Islet precursor cell (in vitro differentiated cells): ENCODE measurements at regions not wholly inside any gene's neighbourhood (a gene's known extent, or its start where the extent isn't known, plus 50 kb on each side); places are given as distances from the start of the nearest gene placed in this dataset.

Source experiments
- DNase-seq: peaks from one replicate; pipeline ENCODE4 v3.0.0-alpha.2; 2018

- DNase-seq = no peak
These were observed 228.7 kb downstream of the REEP3 start for GRCh38 chr10:63749915-63750314.

- no peak for DNase-seq
These were observed 230.6 kb downstream of the REEP3 start for GRCh38 chr10:63751836-63752235.

GRCh38 chr10:63752318-63752717 lies 231.1 kb downstream of the REEP3 start:
- no peak for DNase-seq

DNA sequence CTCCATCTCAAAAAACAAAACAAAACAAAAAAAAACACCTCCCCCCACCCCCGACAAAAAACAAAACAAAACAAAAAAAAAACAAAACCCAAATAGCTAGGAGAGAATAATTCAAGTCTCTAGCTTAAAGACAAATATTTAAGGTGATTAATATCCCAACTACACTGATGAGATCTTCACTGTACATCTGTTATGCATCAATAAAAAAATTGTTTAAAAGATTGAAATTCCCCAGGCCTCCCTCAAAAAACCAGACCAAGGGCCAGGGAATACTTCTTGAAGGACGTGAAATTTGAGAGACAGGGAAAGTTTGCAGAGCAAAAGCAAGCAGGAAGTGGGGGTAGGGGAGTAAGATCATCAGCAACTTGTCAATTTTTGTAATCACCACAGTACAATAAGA lies 232.6 kb downstream of the REEP3 start:
- no peak for DNase-seq

- DNase-seq = no peak
These were observed 234.2 kb downstream of the REEP3 start for GRCh38 chr10:63755441-63755840.

DNA sequence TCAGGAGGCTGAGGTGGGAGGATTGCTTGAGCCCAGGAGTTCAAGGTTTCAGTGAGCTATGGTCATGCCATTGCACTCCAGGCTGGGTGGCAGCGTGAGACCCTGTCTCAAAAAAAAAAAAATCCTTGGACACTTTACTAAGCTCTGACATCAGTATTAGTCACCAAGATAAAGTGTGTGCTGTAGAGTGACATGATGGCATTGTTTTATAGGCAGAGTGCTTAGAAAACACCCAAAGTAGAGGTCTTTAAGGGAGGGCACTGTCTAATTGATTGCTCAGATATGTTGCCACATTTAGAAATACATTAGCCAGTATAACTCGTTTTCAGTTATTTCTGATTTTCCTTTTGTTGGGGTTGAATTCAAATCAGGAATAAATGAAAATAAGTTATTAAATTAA lies 235.9 kb downstream of the REEP3 start:
- DNase-seq = no peak

DNA sequence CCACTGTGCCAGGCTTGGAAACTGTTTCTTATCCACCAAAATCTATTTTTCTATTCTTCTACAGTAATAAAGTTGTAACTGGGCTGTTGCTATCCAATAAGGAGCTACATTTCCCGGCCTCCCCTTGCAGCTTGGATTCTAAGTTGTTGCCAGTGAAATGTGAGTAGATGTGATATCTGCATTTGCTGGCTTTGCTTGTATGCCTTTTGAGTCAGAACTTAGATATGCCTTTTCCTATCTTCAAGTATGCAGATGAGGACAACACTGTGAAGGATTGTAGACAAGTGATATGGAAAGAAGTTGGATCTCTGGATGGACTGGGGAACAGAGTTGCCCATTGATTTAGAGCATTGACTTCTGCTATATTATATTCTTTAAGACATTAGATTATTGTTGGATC lies 236.9 kb downstream of the REEP3 start:
- no peak for DNase-seq

DNA sequence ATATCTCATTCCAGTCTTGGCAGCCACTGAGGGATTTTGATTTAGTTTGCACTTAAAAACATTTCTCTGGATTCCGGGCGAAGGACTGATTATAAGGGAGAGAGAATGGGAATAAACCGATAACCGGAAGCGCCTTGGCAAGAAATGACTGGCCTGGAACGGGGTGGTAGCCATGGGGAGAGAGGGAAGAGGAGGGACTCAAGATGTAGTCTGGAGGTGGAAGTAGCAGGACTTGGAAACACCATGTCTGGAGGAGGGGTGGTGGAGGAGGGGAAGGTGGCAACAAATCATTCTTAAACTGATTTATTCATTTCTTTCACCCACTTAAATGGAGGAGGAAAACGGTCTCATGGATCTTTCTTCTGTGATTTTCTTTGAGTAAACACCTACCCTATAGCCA lies 238.1 kb downstream of the REEP3 start:
- no peak for DNase-seq

GRCh38 chr10:63760034-63760707 lies 239.0 kb downstream of the REEP3 start:
- DNase-seq = no peak

DNA sequence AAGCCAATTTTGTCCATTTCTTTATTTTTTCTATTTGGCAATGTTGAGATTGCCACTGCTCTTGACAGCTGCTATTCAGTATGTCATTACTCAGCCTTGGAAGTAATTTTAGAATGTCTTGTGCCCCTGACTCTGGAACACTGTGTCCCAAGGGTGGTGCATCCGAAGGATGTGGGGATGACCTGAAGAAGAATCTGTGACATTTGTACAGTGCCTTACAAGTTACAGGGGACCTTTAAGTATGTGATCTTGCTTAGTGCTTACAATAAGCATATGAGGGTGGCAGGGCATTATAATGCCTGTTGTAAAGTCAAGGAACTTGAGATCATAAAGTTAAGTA lies 239.5 kb downstream of the REEP3 start:
- DNase-seq = no peak

- DNase-seq = no peak
These were observed 240.0 kb downstream of the REEP3 start for GRCh38 chr10:63761243-63761642.

- no peak for DNase-seq
These were observed 242.5 kb downstream of the REEP3 start for GRCh38 chr10:63763744-63764143.

GRCh38 chr10:63765126-63765525 lies 243.9 kb downstream of the REEP3 start:
- no peak for DNase-seq

DNA sequence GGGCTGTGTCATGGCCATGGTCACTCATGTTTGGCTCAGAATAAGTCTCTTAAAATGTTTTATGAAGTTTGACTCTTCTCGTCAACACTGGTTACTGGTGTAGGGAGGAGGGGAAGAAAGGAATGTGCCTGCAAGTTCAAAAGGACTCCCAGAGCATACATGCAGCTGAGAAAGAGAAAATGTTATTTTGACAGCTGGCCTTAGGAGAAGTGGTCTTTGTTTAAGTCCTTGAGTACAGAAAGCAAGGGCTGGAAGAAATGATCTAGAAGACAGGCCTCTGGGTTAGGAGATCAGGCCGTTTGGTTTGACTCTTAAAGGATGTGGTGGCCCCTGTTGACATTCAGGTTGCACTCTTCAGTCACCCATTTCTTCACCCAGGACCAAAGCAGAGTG lies 245.5 kb downstream of the REEP3 start:
- DNase-seq = no peak

GRCh38 chr10:63767138-63767801 lies 246.1 kb downstream of the REEP3 start:
- no peak for DNase-seq

DNA sequence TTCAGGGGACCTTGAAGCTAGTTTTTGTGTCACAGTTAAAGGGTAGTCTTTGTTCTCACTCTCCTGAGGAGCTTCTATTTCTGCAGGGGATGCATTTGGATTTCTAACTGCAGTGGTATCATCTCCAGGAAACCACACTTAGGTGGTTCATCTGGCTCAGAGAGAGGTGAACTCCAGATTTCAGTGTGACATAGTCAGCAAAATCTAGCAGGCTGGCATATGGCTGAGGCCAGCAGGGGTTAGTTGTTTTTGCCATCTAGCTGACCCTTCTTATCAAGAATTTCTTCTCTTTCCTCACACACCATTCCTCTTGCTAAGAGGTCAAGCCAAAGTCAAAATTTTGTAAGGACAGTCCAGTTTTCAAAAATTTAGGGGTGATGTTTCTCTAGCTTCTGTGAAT lies 248.2 kb downstream of the REEP3 start:
- DNase-seq = no peak

DNA sequence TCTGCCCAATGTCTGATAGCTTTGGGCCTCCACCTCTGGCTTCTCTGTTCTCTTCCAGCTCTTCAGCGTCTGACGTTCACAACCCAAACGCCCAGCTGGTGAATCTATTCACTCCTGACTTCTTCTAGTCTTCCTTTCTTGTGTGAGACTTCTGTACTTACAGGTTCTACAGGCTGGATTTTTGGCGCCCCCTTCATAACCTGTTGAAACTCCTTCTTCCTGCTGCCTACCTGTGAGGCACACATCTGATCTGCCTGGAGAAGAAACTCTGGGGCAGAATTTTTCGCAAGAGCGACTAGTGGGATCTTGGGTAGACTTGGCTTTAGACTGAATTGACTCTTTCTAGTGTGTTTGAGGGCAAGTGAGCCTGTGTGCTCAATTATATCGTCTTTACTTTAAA lies 249.3 kb downstream of the REEP3 start:
- DNase-seq = no peak

DNA sequence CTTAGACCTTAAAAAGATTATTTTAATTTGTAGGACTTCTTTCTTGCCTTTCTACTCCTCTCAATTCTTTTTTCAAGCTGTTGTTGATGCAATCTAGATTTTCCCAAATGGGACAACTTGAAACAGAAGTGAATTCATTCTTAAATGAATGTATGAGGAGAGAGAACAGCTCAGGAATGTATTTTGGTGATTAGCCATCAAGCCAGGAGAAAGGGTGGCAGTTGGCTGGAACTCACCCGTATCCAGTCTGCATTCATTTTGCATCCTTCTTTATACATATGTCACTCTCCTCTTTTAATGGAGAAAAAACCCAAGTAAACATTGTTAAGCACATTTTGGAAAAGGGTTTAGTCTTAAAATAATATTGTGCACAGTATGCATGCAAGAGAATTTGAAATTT lies 251.3 kb downstream of the REEP3 start:
- no peak for DNase-seq

DNA sequence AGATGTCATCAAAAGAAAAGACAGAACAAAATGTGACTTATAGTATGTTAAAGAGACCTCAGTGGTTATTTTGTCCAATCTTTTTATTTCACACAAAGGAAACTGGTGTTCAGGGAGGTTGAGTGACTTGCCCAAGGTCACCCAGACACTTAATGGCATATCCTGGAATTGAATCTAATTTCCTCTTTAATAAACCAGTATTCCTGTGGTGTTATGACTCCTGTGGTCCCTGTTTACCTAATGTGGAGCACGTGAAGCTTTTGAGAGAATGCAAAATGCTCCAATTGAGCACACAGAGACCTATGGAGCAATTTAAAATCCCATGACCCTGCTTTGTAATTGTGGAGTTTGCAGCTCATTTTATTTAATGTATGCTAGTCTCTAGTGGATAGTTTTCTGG lies 251.9 kb downstream of the REEP3 start:
- no peak for DNase-seq

DNA sequence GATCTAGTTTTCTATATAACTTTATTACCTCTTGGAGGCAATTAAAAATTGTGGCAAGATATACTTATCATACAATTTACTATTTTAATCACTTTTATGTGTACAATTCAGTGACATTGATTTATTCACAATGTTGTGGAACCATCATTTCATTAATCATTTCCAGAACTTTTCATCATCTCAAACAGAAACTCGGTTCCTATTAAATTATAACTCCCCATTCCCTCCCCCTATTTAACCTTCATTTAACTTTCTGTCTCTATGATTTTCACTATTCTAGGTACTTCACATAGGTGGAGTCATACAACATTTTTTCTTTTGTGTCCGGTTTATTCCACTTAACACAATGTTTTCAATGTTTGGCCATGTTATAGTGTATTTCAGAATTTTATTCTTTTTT lies 252.8 kb downstream of the REEP3 start:
- no peak for DNase-seq

DNA sequence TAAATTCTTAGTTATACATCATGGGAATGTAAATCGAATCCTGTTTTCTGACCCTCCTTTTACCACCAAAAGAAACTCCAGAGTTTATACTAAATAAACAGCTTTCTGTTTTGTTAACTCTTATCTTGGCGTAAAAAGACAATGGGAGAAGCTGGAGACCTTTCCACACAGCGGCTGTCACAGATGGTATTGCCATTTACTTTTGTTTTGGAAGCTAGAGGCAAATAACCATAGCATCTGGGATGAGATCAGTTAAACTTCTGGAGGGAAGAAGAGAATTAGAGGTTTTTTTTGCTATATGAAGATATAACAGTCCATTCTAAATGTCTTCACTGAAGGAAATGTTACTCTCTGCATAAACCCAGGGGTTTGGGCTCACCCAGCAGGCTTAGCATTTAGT lies 258.9 kb downstream of the REEP3 start:
- no peak for DNase-seq

- no peak for DNase-seq
These were observed 260.0 kb downstream of the REEP3 start for GRCh38 chr10:63781226-63781625.

- no peak for DNase-seq
These were observed 262.7 kb downstream of the REEP3 start for GRCh38 chr10:63783882-63784281.

DNA sequence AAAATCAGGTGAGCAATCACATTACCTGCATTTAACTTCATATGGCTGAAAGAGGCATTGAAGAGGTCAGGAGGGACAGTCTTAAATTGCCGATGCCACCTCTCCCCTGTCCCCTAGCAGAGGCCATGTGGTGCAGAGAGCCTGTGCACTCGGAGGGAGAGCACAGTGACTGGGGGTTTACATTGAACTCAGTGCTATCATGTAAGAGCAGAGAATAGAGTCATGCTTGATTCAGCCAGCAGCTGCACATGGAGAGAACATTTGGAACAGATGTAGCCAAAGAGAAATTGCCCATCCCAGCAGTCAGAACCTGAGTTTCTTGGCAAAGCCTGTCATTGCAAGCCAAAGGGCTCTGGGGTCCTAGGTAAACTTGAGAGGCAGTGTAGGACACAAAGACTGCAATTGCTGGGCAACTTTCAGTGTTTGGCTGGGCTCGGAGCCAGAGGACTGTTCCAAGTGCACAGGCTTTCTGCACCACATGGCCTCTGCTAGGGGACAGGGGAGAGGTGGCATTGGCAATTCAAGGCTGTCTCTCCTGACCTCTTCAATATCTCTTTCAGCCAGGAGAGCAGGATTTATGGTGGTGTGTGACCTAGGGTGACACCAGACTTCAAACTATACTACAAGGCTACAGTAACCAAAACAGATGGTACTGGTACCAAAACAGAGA lies 267.1 kb downstream of the REEP3 start:
- no peak for DNase-seq
